GM12878 (cell line): ENCODE measurements at regions not wholly inside any gene's neighbourhood (a gene's known extent, or its start where the extent isn't known, plus 50 kb on each side); places are given as distances from the start of the nearest gene placed in this dataset.

Experiments used
- CTCF ChIP-seq, 3 experiments: IDR thresholded peaks in 2 of 3; conservative IDR thresholded peaks in 1 of 3; 2 replicates each; pipeline ENCODE4 v1.5.1; 2011; ENCODE audit warnings: low read depth in 3 of 3, low read length in 3 of 3, mild to moderate bottlenecking in 3 of 3, control low read depth in 2 of 3, moderate library complexity in 2 of 3, inconsistent platforms in 1 of 3, mixed read lengths in 1 of 3; ENCODE audit not compliant: control insufficient read depth in 2 of 3, insufficient read depth in 1 of 3; ENCODE audit errors: extremely low read depth in 1 of 3
- MXI1 ChIP-seq: fragments of 150-350 bp; IDR thresholded peaks from 2 replicates; pipeline ENCODE4 v1.6.1; 2011; ENCODE audit warnings: low read depth, mild to moderate bottlenecking, inconsistent platforms, low read length, improper control_type of control experiment
- POLR2A ChIP-seq: IDR thresholded peaks from 2 replicates; pipeline ENCODE4 v1.6.1; 2011; ENCODE audit warnings: low read depth, mild to moderate bottlenecking, low read length
- REST ChIP-seq: IDR thresholded peaks from 2 replicates; pipeline ENCODE4 v1.6.1; 2012; ENCODE audit warnings: mild to moderate bottlenecking, low read depth, low read length
- STAT3 ChIP-seq: IDR thresholded peaks from 2 replicates; pipeline ENCODE4 v1.6.1; 2011; ENCODE audit warnings: low read depth, low read length, improper control_type of control experiment

GRCh38 chr2:15767679-15768078 lies 172.7 kb upstream of the MYCN start:
- no peak for TF ChIP-seq CTCF (IDR thresholded peaks at IDR 0.05 in 2 of 3, conservative IDR thresholded peaks at IDR 0.05 in 1 of 3; ENCODE audit: control insufficient read depth in 2 of 3, extremely low read depth in 1 of 3, insufficient read depth in 1 of 3, low read depth in 3 of 3, low read length in 3 of 3)
- no peak for TF ChIP-seq REST
- no peak for TF ChIP-seq POLR2A
- no peak for TF ChIP-seq STAT3
- TF ChIP-seq MXI1: no peak
